ENCODE measurements at regions not wholly inside any gene's neighbourhood (a gene's known extent, or its start where the extent isn't known, plus 50 kb on each side); places are given as distances from the start of the nearest gene placed in this dataset.

GRCh38 chr2:200217320-200217719 is 89.2 kb upstream of the SPATS2L start:
- no peak overlapping the region for H2BK12ac ChIP-seq (ENCODE audit: low read length)
- H3K79me1 ChIP-seq (ENCODE audit: low read length) = no peaks in the 10 kb centered on the region
- no peaks in the 10 kb centered on the region for H3K9me3 ChIP-seq (ENCODE audit: insufficient read depth, low read depth, low read length)
- no peak overlapping the region for H3K27ac ChIP-seq (ENCODE audit: low read depth, low read length)
- H3K4me2 ChIP-seq (ENCODE audit: low read length) = no peak overlapping the region
- no peak overlapping the region for H3K23ac ChIP-seq (ENCODE audit: low read length)
- H3K18ac ChIP-seq (ENCODE audit: low read length) = no peak overlapping the region
- peak in 1 of 2 donors; percentile 29 for DNase-seq
- H4K12ac ChIP-seq (ENCODE audit: low read depth, low read length) = no peak overlapping the region
- no peak overlapping the region for H3K14ac ChIP-seq (ENCODE audit: low read length)
- no peaks in the 10 kb centered on the region for H3K27me3 ChIP-seq (ENCODE audit: insufficient read depth, low read length)
- H3K4me1 ChIP-seq (ENCODE audit: control insufficient read depth in 1 of 2, insufficient read depth in 2 of 2, low read length in 2 of 2) = peaks cover 0 to 9% of the 10 kb centered on the region in 2 experiments
- H3K4me3 ChIP-seq (ENCODE audit: low read depth, low read length) = no peak overlapping the region
- no peak overlapping the region for H3K4ac ChIP-seq (ENCODE audit: low read depth, low read length)
- H3K9ac ChIP-seq (ENCODE audit: low read length) = no peak overlapping the region
- H3K79me2 ChIP-seq (ENCODE audit: control insufficient read depth, insufficient read depth, low read length, poor library complexity) = no peaks in the 10 kb centered on the region
- no CpG with 5 or more reads among the region's 1 CpG for WGBS (ENCODE audit: extremely low coverage, insufficient coverage, insufficient read length)
- H2BK120ac ChIP-seq (ENCODE audit: insufficient read depth, low read length, poor library complexity) = no peak overlapping the region
- H2BK5ac ChIP-seq (ENCODE audit: low read depth, low read length, poor library complexity) = no peak overlapping the region
- no peak overlapping the region for H4K91ac ChIP-seq (ENCODE audit: low read depth, low read length)
- no peak overlapping the region for H2AFZ ChIP-seq (ENCODE audit: insufficient read depth, low read length, poor library complexity)
- no peak overlapping the region for H2AK5ac ChIP-seq (ENCODE audit: low read length)
- no peak overlapping the region for H4K8ac ChIP-seq (ENCODE audit: low read depth, low read length)
- H3K36me3 ChIP-seq (ENCODE audit: control insufficient read depth in 1 of 2, insufficient read depth in 2 of 2, low read length in 2 of 2) = no peaks in the 10 kb centered on the region

- Histone ChIP-seq H3K4me1 (ENCODE audit: control insufficient read depth in 1 of 2, insufficient read depth in 2 of 2, low read length in 2 of 2) (peaks cover 0 to 2% of the 10 kb centered on the region in 2 experiments), H3K14ac (ENCODE audit: low read length) (no peak overlapping the region), H3K4me3 (ENCODE audit: low read depth, low read length) (no peak overlapping the region), H2BK120ac (ENCODE audit: insufficient read depth, low read length, poor library complexity) (no peak overlapping the region), H4K91ac (ENCODE audit: low read depth, low read length) (no peak overlapping the region), H3K18ac (ENCODE audit: low read length) (no peak overlapping the region), H4K12ac (ENCODE audit: low read depth, low read length) (no peak overlapping the region), H3K9ac (ENCODE audit: low read length) (no peak overlapping the region), H3K27me3 (ENCODE audit: insufficient read depth, low read length) (no peaks in the 10 kb centered on the region), H2AK5ac (ENCODE audit: low read length) (no peak overlapping the region), H3K36me3 (ENCODE audit: control insufficient read depth in 1 of 2, insufficient read depth in 2 of 2, low read length in 2 of 2) (no peaks in the 10 kb centered on the region), H2BK5ac (ENCODE audit: low read depth, low read length, poor library complexity) (no peak overlapping the region), H3K9me3 (ENCODE audit: insufficient read depth, low read depth, low read length) (no peaks in the 10 kb centered on the region), H3K27ac (ENCODE audit: low read depth, low read length) (no peak overlapping the region), H2BK12ac (ENCODE audit: low read length) (no peak overlapping the region), H3K23ac (ENCODE audit: low read length) (no peak overlapping the region), H2AFZ (ENCODE audit: insufficient read depth, low read length, poor library complexity) (no peak overlapping the region), H3K79me1 (ENCODE audit: low read length) (no peaks in the 10 kb centered on the region), H3K79me2 (ENCODE audit: control insufficient read depth, insufficient read depth, low read length, poor library complexity) (no peaks in the 10 kb centered on the region), H3K4ac (ENCODE audit: low read depth, low read length) (no peak overlapping the region), H3K4me2 (ENCODE audit: low read length) (no peak overlapping the region), H4K8ac (ENCODE audit: low read depth, low read length) (no peak overlapping the region)
- WGBS (ENCODE audit: extremely low coverage, insufficient coverage, insufficient read length) = no CpG with 5 or more reads among the region's 1 CpG
- no peak for DNase-seq
Measured at GRCh38 chr2:200218645-200219044, 87.8 kb upstream of the SPATS2L start.

GRCh38 chr2:200219309-200220113 is 87.0 kb upstream of the SPATS2L start:
- H3K27me3 ChIP-seq (ENCODE audit: insufficient read depth, low read length) = no peaks in the 10 kb centered on the region
- H2BK5ac ChIP-seq (ENCODE audit: low read depth, low read length, poor library complexity) = no peak overlapping the region
- no CpG with 5 or more reads among the region's 3 CpGs for WGBS (ENCODE audit: extremely low coverage, insufficient coverage, insufficient read length)
- H3K9ac ChIP-seq (ENCODE audit: low read length) = no peak overlapping the region
- no peak overlapping the region for H3K27ac ChIP-seq (ENCODE audit: low read depth, low read length)
- H3K4me3 ChIP-seq (ENCODE audit: low read depth, low read length) = no peak overlapping the region
- H3K36me3 ChIP-seq (ENCODE audit: control insufficient read depth in 1 of 2, insufficient read depth in 2 of 2, low read length in 2 of 2) = no peaks in the 10 kb centered on the region
- no peak overlapping the region for H2AK5ac ChIP-seq (ENCODE audit: low read length)
- H3K4me2 ChIP-seq (ENCODE audit: low read length) = no peak overlapping the region
- no peaks in the 10 kb centered on the region for H3K79me1 ChIP-seq (ENCODE audit: low read length)
- no peak overlapping the region for H2AFZ ChIP-seq (ENCODE audit: insufficient read depth, low read length, poor library complexity)
- H3K14ac ChIP-seq (ENCODE audit: low read length) = no peak overlapping the region
- no peak overlapping the region for H4K8ac ChIP-seq (ENCODE audit: low read depth, low read length)
- no peak overlapping the region for H2BK12ac ChIP-seq (ENCODE audit: low read length)
- no peak overlapping the region for H2BK120ac ChIP-seq (ENCODE audit: insufficient read depth, low read length, poor library complexity)
- H3K9me3 ChIP-seq (ENCODE audit: insufficient read depth, low read depth, low read length) = no peaks in the 10 kb centered on the region
- no peak overlapping the region for H3K18ac ChIP-seq (ENCODE audit: low read length)
- H4K12ac ChIP-seq (ENCODE audit: low read depth, low read length) = no peak overlapping the region
- no peak for DNase-seq
- H3K4me1 ChIP-seq (ENCODE audit: control insufficient read depth in 1 of 2, insufficient read depth in 2 of 2, low read length in 2 of 2) = peaks cover 0 to 2% of the 10 kb centered on the region in 2 experiments
- no peak overlapping the region for H3K23ac ChIP-seq (ENCODE audit: low read length)
- H3K79me2 ChIP-seq (ENCODE audit: control insufficient read depth, insufficient read depth, low read length, poor library complexity) = no peaks in the 10 kb centered on the region
- H3K4ac ChIP-seq (ENCODE audit: low read depth, low read length) = no peak overlapping the region
- H4K91ac ChIP-seq (ENCODE audit: low read depth, low read length) = no peak overlapping the region

GRCh38 chr2:200220251-200220650 is 86.2 kb upstream of the SPATS2L start:
- H4K12ac ChIP-seq (ENCODE audit: low read depth, low read length) = no peak overlapping the region
- no peak overlapping the region for H3K27ac ChIP-seq (ENCODE audit: low read depth, low read length)
- H3K79me1 ChIP-seq (ENCODE audit: low read length) = no peaks in the 10 kb centered on the region
- H3K4ac ChIP-seq (ENCODE audit: low read depth, low read length) = no peak overlapping the region
- no peak for DNase-seq
- peaks cover 0 to 2% of the 10 kb centered on the region in 2 experiments for H3K4me1 ChIP-seq (ENCODE audit: control insufficient read depth in 1 of 2, insufficient read depth in 2 of 2, low read length in 2 of 2)
- no CpG with 5 or more reads among the region's 4 CpGs for WGBS (ENCODE audit: extremely low coverage, insufficient coverage, insufficient read length)
- H4K91ac ChIP-seq (ENCODE audit: low read depth, low read length) = no peak overlapping the region
- H3K14ac ChIP-seq (ENCODE audit: low read length) = no peak overlapping the region
- no peaks in the 10 kb centered on the region for H3K27me3 ChIP-seq (ENCODE audit: insufficient read depth, low read length)
- no peak overlapping the region for H3K4me2 ChIP-seq (ENCODE audit: low read length)
- no peak overlapping the region for H2BK5ac ChIP-seq (ENCODE audit: low read depth, low read length, poor library complexity)
- no peak overlapping the region for H2BK120ac ChIP-seq (ENCODE audit: insufficient read depth, low read length, poor library complexity)
- no peak overlapping the region for H2BK12ac ChIP-seq (ENCODE audit: low read length)
- H2AFZ ChIP-seq (ENCODE audit: insufficient read depth, low read length, poor library complexity) = no peak overlapping the region
- H3K23ac ChIP-seq (ENCODE audit: low read length) = no peak overlapping the region
- H2AK5ac ChIP-seq (ENCODE audit: low read length) = no peak overlapping the region
- H3K18ac ChIP-seq (ENCODE audit: low read length) = no peak overlapping the region
- H4K8ac ChIP-seq (ENCODE audit: low read depth, low read length) = no peak overlapping the region
- no peak overlapping the region for H3K4me3 ChIP-seq (ENCODE audit: low read depth, low read length)
- no peaks in the 10 kb centered on the region for H3K9me3 ChIP-seq (ENCODE audit: insufficient read depth, low read depth, low read length)
- no peaks in the 10 kb centered on the region for H3K79me2 ChIP-seq (ENCODE audit: control insufficient read depth, insufficient read depth, low read length, poor library complexity)
- no peak overlapping the region for H3K9ac ChIP-seq (ENCODE audit: low read length)
- no peaks in the 10 kb centered on the region for H3K36me3 ChIP-seq (ENCODE audit: control insufficient read depth in 1 of 2, insufficient read depth in 2 of 2, low read length in 2 of 2)
